OCI-LY7 (cell line): ENCODE measurements at regions not wholly inside any gene's neighbourhood (a gene's known extent, or its start where the extent isn't known, plus 50 kb on each side); places are given as distances from the start of the nearest gene placed in this dataset.

Experiments used
- BruUV-seq: library from RNA; stranded (reverse); fragments of 400-500 nt; replicated peaks from 2 replicates; lab custom pipeline; 2021; lab: Mats Ljungman, UMichigan
- CTCF ChIA-PET: fragments of 300-600 bp; sonication (Branson Sonifier 250); formaldehyde crosslinking; loops from one replicate; lab custom pipeline; 2022; ENCODE audit warnings: antibody characterized with exemption; ENCODE audit not compliant: unreplicated experiment; lab: Charles Lee
- POLR2A ChIA-PET: fragments of 300-600 bp; sonication (Branson Sonifier 250); formaldehyde crosslinking; loops from one replicate; lab custom pipeline; 2022; ENCODE audit warnings: antibody characterized with exemption; lab: Charles Lee
- DNase-seq: peaks from one replicate; pipeline ENCODE4 v3.0.0-alpha.2; 2015; ENCODE audit warnings: low spot score
- H2AFZ ChIP-seq: fragments of 200-600 bp; sonication (generic), shearing (Covaris generic); 2 replicates; pipeline ENCODE4 v1.6.1; 2014; ENCODE audit warnings: mild to moderate bottlenecking, antibody characterized with exemption, low read length, moderate library complexity
- H3K27ac ChIP-seq: fragments of 200-600 bp; sonication (generic); 2 replicates; pipeline ENCODE4 v1.5.1; 2014; ENCODE audit warnings: mixed run types, low read depth, mild to moderate bottlenecking, moderate library complexity, low read length, inconsistent platforms; ENCODE audit not compliant: poor library complexity, severe bottlenecking
- H3K36me3 ChIP-seq: fragments of 200-600 bp; sonication (generic); 2 replicates; pipeline ENCODE4 v1.6.1; 2014; ENCODE audit warnings: mild to moderate bottlenecking, antibody characterized with exemption, low read length, moderate library complexity, mixed read lengths; ENCODE audit not compliant: insufficient read depth
- H3K4me1 ChIP-seq: fragments of 200-600 bp; sonication (generic); 2 replicates; pipeline ENCODE4 v1.5.1; 2014; ENCODE audit warnings: mild to moderate bottlenecking, low read length; ENCODE audit not compliant: insufficient read depth, poor library complexity, severe bottlenecking
- H3K4me2 ChIP-seq: fragments of 200-600 bp; sonication (generic); 2 replicates; pipeline ENCODE4 v1.6.1; 2014; ENCODE audit warnings: mild to moderate bottlenecking, low read length
- H3K4me3 ChIP-seq: fragments of 200-600 bp; sonication (generic); 2 replicates; pipeline ENCODE4 v1.5.1; 2014; ENCODE audit warnings: mild to moderate bottlenecking, low read depth, low read length; ENCODE audit not compliant: poor library complexity, severe bottlenecking
- H3K79me2 ChIP-seq: fragments of 200-600 bp; sonication (generic); 2 replicates; pipeline ENCODE4 v1.6.1; 2016; ENCODE audit warnings: low read depth, mild to moderate bottlenecking, low read length, moderate library complexity, mixed read lengths; ENCODE audit not compliant: insufficient read depth
- H3K9me2 ChIP-seq: fragments of 200-600 bp; sonication (generic); 2 replicates; pipeline ENCODE4 v1.6.1; 2016; ENCODE audit warnings: mild to moderate bottlenecking, low read length, mixed read lengths; ENCODE audit not compliant: insufficient read depth
- H3K9me3 ChIP-seq: fragments of 200-600 bp; sonication (generic); 2 replicates; pipeline ENCODE4 v1.6.1; 2014; ENCODE audit warnings: mild to moderate bottlenecking, mixed run types, low read length, mixed read lengths
- H4K20me1 ChIP-seq: fragments of 200-600 bp; sonication (generic); 2 replicates; pipeline ENCODE4 v1.6.1; 2014; ENCODE audit warnings: mild to moderate bottlenecking, antibody characterized with exemption, low read length, moderate library complexity, mixed read lengths; ENCODE audit not compliant: insufficient read depth
- CTCF ChIP-seq: fragments of 200-600 bp; sonication (generic); conservative IDR thresholded peaks from 2 replicates; pipeline ENCODE4 v1.5.1; 2014; ENCODE audit warnings: mild to moderate bottlenecking, antibody characterized with exemption, low read length, moderate library complexity, mixed read lengths
- EZH2phosphoT487 ChIP-seq: fragments of 200-600 bp; sonication (generic); IDR thresholded peaks from 2 replicates; pipeline ENCODE4 v1.6.1; 2018; ENCODE audit warnings: low read depth, borderline replicate concordance, mild to moderate bottlenecking, mixed run types, antibody characterized with exemption, low read length, moderate library complexity, mixed read lengths
- intact Hi-C: fragments of 100-400 bp; cut with micrococcal nuclease; formaldehyde crosslinking; loops from one replicate; pipeline ENCODE4 v1.10.0; 2022; ENCODE audit not compliant: unreplicated experiment

- Histone ChIP-seq H3K4me1 (no peaks in the 10 kb centered on the region), H4K20me1 (no peaks in the 10 kb centered on the region), H3K27ac (no peak overlapping the region), H3K79me2 (no peaks in the 10 kb centered on the region), H3K4me2 (no peak overlapping the region), H3K36me3 (no peaks in the 10 kb centered on the region), H3K9me3 (no peaks in the 10 kb centered on the region), H2AFZ (no peak overlapping the region), H3K9me2 (no peaks in the 10 kb centered on the region), H3K4me3 (no peak overlapping the region)
- intact Hi-C loops = no loop called here
- POLR2A ChIA-PET = no interaction called here
- TF ChIP-seq CTCF = no peak
- no peak for TF ChIP-seq EZH2phosphoT487
- CTCF ChIA-PET = no interaction called here
- no TSS peak for BruUV-seq
- DNase-seq = no peak
Measured at GRCh38 chr1:244174922-244175521, 123.9 kb downstream of the ZBTB18 start.

GRCh38 chr1:244176201-244176600, 125.1 kb downstream of the ZBTB18 start:
- Histone ChIP-seq H3K36me3 (no peaks in the 10 kb centered on the region), H3K9me3 (no peaks in the 10 kb centered on the region), H3K79me2 (no peaks in the 10 kb centered on the region), H3K4me3 (no peak overlapping the region), H3K9me2 (no peaks in the 10 kb centered on the region), H3K27ac (no peak overlapping the region), H3K4me2 (no peak overlapping the region), H2AFZ (no peak overlapping the region), H3K4me1 (no peaks in the 10 kb centered on the region), H4K20me1 (no peaks in the 10 kb centered on the region)
- CTCF ChIA-PET = no interaction called here
- BruUV-seq = no TSS peak
- POLR2A ChIA-PET = no interaction called here
- no peak for DNase-seq
- TF ChIP-seq CTCF (no peak), EZH2phosphoT487 (no peak)
- intact Hi-C loops = no loop called here

- no peaks in the 10 kb centered on the region for H3K36me3 ChIP-seq
- no peaks in the 10 kb centered on the region for H3K4me1 ChIP-seq
- no peak overlapping the region for H3K27ac ChIP-seq
- H3K9me2 ChIP-seq = no peaks in the 10 kb centered on the region
- no peak overlapping the region for H3K4me3 ChIP-seq
- DNase-seq = no peak
- ChIA-PET CTCF (no interaction called here), POLR2A (interaction anchor here (0.5 to 0.9 kb wide), 2 partner anchors 38 to 91 kb away, joined by 3 to 4 read pairs; no protein-coding TSS in a partner anchor)
- H3K4me2 ChIP-seq = no peak overlapping the region
- no peak overlapping the region for H2AFZ ChIP-seq
- BruUV-seq = no TSS peak
- intact Hi-C loops = no loop called here
- no peaks in the 10 kb centered on the region for H3K79me2 ChIP-seq
- no peaks in the 10 kb centered on the region for H3K9me3 ChIP-seq
- H4K20me1 ChIP-seq = no peaks in the 10 kb centered on the region
- TF ChIP-seq EZH2phosphoT487 = no peak
- no peak for TF ChIP-seq CTCF
Measured at GRCh38 chr1:244180256-244180655, 129.2 kb downstream of the ZBTB18 start.
